ENCODE measurements at regions not wholly inside any gene's neighbourhood (a gene's known extent, or its start where the extent isn't known, plus 50 kb on each side); places are given as distances from the start of the nearest gene placed in this dataset.

DNA sequence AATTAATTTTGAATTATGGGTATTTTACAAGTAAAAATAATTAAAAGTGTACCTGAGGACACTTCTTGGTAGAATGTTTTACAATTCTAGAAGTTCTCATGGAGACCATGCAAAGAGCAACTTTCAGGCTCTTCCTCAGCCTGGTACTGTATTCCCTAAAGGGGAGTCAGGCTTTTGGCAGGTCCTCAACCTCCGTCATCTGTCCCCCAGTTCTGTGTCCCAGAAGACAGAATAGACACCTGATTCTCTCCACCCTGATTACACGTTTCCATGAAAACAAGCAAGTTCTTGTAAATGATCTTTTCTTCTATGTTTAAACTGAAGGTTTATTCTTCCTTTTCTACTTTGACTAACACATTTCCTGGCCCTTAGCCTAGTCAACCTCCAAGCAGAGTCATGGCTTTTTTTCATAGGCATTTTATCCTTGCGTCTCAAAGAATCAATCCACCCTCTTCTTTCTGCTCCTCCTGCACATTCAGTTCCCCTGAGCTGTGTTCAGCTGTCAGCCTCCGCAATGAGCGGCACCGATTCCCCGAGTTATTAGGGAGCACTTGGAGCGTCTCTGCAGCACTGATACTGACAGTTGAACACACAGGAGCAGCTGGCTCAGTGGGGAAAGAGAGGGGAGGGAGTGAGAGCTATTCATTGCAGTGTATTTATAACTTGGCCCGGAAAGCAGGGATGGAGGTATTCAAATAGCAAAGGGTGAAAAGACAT lies 1082.4 kb upstream of the MAP3K7 start:
- DNase-seq: no peak

DNA sequence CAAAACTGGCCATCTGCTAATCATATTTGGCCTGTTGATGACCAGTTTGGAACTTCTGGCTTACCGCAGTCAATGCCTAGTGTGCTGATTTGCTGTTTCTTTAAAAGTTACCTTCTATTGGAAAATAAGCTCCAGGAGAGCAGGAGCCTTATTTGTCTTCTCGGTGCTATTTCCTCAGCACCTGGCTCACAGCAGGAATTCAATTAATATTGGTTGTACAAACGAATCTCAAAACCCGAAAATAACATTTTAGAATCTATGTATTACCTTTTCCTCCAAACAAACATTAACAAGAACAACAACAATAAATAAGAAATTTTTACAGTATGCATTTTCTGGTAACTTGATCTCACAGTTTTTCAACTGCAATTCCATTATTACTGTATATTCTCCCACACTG lies 1080.7 kb upstream of the MAP3K7 start:
- no peak for DNase-seq

DNA sequence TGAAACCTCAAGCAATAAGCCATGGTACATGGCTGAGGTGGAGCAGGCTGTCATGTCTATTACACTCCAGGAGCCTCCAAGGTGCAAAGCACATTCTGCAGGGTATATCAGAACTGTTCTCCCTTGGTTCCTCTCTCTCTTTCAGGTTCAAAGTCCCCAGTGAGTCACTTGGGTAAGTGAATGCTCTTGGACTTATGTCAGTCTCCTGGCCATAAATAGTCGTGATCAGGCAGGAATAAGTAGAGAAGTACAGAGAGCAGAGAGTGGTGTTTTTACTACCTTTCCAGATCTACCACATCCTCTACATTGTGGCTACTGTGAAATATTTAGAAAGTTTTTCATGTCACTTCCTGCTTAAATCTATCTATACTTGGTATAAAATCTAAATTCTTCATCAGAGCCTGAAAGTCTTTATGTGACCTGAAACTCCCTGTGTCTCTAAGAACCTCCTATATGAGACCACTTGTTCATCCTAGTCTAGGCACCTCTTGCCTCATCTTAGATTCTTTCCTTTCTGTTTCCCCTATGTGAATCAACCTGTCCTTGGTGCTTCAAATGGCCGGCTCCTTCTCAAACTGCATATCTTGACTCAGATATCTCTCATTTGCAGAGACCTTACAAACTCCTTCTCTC lies 1077.6 kb upstream of the MAP3K7 start:
- DNase-seq: no peak

DNA sequence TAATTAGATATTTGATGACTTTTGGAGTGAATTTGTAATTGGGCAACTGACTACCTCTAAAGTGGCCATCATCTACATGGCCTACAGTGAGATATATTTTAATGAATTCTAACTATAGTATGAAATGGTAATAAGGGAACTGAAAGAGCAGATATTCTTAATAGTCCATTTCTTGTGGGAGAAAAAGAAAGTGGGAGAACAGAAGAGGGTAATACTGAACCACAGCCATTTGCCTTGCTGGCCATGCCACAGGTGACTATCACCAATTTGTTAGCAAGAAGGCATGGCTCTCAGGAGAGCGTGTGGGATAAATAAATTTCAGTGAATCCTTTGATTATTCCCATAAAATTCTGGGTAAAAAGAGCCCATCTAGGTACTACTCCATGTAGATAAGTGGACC lies 1074.0 kb upstream of the MAP3K7 start:
- DNase-seq: no peak

DNA sequence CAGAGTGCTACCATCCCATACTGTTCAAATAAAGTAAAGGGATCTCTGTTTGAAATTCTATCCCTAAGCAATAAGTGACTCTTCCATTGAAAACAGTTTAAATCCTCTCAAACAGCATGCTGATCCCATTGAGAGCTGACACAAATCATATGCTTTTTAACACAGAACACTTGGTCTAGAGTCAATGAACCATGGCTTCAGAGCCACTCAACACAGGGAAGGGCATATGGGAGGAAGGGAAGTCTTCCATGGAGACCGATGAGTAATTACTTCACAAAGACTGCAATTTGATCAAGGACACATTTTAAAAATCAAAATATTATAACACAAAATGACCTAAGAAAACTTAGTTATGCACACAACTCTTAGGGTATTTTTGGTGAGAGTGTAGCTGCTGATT lies 1073.0 kb upstream of the MAP3K7 start:
- no peak for DNase-seq

DNA sequence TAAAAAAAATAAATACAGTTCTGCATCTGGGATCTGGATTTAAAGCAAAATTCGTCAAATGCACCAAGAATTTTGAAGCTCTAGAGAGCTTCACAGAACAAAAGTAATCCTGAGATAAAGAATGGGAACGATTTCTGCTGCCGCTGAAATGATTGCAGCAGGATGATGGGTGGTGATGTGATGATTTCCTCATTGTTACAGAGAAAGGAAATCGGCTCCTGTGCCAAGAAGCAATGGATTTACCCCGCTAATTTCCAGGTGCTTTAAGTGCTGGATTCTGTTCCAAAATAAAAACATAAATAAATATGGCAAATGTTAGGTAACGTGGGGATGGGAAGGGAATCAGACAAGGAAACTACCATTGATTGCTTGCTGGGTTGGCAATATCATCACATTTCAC lies 1067.9 kb upstream of the MAP3K7 start:
- no peak for DNase-seq

DNA sequence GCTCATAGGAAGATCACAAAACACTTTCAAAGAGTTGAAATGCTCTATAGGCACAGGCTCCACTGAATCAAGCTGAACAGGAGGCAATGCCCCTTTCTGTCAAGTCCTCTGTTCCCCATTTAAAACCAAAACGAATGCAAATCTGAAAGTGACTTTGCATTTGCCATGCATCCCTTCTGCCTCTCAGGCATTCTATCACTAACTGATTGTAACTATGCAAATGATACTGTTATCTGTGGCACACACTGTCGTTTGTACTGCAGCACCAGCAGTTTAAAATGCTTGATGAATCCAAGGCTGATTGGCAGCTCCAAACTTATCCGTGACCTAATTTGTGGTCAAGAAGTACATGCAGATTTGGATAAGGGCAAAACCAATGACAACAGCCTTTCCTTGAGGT lies 1067.5 kb upstream of the MAP3K7 start:
- no peak for DNase-seq

DNA sequence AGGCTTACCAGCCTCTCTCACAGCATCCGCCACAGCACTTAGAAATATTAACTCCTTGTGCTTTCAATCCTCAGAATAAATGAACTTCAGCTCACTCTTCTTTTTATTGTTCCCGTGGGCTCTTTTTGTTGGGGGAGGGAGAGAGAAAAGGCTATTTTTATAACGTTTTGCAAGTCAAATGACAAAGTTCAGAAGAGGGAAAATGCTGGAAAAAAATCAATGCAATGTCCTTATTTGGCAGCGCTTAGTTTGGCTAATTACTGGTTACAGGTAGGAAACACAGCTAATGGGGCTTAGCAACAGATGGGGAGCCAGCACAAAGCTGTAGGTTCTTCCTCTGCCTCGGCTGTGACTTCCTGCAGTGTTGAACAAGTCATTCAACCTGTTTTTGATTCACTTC lies 1067.0 kb upstream of the MAP3K7 start:
- peak; percentile 31 for DNase-seq

DNA sequence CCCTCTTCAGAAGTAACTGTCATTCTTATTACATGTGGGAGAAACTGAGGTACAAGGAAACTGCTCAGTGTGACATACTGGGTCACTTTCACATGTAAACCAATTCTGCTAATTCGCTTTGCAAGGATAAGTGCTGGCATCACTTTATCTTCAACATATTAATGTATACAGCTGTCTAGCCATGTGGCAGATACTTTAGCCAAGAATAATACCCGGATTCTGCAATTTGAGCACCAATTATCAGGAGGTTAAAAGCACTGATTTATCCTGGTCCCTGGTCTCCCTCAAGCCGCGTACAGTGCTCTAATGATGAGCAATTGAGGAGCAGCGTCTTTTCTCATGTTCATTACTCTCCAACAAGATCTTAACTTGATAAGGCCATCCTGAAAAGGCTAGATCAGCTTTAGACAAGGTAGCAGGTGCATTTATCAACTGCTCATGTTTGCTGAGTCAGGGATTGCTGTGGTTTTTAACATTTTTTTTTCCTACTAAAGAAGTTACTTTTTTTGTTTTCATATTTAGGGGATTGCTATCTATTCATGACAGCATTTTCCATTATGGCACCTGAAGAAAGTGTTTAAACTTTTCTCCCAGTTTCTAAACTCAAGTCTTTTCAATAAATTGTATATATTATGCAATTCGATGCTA lies 1066.3 kb upstream of the MAP3K7 start:
- DNase-seq: peak; percentile 71

DNA sequence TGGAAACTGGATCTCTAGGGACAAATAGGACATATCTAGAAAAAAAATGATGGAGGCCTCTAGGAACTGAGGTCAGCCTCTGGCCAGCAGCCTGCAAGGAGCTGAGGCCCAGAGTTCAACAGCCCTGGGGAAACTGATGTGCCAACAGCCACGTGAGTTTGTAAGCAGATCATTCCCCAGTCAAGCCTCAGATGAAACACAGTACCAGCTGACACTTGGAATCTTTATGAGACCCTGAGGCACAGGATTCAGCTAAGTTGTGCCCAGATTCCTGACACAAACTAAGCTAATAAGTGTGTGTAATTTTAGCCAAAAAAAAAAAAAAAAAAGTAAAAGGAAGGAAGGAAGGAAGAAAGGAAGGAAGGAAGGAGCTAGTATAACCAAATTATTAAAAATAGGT lies 1059.8 kb upstream of the MAP3K7 start:
- DNase-seq: no peak

DNA sequence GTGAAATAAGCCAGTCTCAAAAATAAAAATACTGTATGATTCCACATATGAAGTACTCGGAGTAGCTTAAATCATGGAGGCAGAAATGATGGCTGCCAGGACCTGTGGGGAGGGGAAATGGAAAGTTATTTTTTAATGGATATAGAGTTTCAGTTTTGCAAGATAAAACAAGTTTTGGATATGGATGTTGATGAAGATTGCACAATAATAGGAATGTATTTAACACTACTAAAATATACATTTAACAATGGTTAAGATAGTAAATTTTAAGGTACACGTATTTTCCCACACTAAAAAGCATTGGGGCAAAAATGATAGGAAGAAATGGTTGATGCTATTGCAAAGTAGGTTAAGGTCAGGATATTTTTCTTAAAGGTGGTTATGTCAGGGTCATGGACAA lies 1058.9 kb upstream of the MAP3K7 start:
- DNase-seq: no peak

DNA sequence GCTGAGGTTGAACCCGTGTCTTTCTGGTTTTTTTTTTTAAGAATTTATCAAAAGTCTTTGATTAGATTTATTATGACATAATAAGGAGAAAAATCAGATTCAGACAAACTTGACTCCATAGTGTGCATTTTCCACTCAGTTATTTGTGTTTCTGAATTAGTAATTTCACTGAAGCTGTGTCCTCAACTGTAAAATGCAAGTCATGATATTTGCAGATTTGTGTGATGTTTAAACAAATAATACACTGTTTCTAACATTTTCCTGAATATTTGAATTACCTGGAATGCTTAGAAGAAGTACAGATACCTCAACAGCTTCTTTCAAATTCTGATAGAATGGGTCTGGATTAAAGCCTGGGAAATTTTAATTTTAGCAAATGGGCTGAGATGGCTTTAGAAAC lies 1050.3 kb upstream of the MAP3K7 start:
- no peak for DNase-seq

DNA sequence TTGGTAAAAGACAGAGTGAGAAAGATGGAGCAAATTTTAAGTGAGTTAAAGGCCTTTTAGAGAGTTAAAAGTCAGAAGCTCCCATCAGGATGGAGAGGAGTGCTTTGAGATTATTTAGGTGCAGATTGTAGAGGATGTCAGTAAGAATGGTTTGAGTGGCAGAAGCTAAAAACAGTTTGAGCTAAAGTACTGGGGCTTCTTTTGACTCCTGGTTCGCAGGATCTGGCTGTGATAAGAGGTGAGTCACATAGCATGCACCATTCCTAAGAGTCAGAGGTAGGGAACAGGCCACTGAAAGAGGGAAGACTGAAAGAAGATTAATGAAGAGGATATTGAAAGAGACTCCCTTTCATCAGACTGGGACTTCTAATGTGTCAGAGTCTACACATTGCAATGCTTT lies 1047.9 kb upstream of the MAP3K7 start:
- DNase-seq: no peak

DNA sequence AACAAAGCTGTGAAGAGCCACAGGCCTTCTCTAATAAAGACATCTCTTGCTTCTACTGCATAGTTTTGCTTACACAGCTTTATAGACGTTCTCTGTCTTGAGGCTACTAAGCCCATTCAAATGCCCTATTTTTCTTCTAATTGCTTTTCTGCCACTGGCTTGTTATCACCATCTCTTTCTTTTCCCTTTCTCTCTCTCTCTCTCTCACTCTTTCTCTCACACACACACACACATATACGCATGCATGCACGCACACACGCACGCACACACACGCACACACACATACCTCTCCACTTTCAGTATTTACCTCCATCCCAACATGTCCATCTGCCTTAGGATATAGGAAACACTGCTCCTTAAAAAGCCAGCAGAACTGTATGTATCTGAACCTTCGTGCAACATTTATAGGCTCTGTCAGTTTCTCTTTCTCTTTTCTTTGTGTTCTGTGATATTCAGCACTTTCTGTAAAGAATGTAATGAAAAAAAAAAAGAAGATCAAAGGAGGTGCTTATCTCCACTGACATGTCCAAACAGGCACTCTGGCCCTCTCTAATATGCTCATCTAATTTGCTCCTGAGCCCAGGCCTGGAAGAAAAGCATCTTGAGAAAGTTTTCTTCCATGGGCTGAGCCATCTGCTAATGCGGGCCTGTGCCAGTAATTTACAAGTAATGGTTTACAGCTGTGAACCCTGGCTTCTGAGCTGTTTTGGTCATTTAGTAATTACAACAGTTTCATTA lies 1046.7 kb upstream of the MAP3K7 start:
- DNase-seq: peak; percentile 73

DNA sequence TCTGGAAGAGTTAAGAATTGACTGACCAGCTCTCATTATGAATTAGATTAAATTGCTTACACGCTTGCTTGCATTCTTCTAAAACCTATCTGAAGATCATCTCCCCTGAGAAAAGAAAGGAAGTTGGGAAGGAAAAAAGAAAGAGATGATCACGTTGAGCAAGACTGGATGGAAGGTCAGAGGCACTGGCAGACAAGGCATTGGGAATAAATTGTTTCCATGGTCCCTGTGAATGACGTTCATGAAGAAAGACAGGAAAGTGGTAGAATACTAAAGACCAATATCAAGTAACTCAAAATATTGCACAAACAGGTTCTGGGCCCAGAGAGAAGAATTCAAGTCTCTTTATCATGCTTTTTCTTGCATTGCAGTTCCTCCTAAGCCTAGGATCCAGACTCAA lies 1045.4 kb upstream of the MAP3K7 start:
- no peak for DNase-seq

DNA sequence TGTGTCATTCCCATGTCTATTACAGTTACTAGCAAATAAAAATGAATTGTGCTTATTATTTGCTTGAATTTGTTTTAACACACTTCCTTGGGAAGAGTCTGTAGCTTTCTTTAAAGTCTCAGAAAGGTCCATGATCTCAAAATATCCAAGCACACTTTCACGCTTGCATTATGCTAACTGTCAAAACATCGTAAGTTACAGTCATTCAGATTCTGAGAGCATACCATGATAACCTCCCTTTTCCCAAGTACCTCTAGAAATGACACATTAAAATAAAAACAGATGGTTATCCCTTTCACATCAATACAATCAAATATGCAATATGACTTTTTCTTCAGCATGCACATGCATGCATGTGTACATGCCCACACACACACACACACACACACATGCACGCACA lies 1044.4 kb upstream of the MAP3K7 start:
- no peak for DNase-seq

DNA sequence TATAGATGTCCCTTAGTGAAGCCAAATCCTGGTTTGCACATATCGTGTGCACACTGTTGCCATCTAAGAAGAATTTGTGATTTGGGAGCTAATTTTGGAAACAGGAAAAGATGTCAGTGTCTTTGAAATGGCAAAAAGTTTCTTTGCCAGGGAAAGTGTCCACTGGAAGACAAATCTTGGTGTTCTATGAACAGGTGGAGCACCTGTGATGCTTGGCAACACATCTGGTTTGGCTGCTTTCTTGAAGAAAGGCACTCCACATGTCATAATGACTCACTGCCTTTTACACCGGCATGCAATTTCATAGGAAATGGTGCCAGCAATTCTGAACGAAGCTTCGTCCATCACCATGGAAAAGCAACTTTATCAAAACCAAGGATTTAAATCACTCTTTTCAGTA lies 1040.0 kb upstream of the MAP3K7 start:
- DNase-seq: no peak

DNA sequence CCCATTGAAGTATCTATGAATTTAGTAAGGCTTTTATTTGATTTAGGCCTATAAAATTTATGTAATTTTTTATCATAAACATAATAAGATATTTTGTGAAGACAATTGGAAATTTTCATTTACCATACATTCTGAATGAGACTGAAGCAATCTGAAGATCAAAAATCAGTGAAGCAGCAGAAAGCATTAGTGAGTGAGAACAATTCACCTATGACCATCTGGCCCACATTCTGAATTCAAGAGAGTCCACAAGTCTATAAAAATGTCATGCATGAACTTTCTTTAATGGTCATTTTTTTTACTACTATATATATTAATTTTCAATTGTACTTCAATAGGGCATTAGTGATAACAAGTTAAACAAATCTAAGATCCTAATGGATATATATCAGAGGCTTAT lies 1026.6 kb upstream of the MAP3K7 start:
- peak; percentile 22 for DNase-seq

DNA sequence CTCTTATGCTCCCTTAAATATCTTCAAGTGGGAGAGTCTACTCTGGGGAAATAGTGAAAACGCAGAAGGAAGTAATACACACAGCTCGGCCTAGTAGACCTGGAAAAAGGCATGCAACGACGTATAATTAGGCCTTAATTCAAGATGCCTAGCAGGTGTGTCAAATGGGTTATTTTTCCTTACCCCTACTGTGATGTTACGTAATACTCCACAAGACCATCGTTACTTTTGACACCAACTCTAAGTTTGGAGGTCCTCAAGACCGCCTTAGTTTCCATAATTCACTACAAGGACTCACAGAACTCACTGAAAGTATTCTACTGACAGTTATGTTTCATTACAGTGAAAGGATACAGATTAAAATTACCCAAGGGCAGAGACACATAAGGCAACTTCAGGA lies 1024.3 kb upstream of the MAP3K7 start:
- no peak for DNase-seq

DNA sequence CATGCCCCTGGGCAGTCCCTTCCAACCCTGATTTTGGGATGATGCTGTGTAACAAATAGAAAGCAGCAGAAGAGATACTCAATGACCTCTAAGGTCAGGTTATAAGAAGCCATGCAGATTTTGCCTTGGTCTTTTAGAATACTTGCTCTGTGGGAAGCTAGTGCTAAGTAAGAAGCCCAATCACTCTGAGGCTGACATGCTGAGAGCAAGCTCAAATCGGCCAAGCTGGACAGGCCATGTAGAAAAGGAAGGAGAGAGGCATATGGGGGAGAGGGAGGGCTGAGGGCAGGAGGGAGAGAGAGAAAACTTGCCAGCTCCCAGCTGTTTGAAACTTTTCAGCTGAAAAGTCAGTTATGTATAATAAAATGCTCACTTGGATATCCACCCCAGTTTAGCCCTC lies 1021.6 kb upstream of the MAP3K7 start:
- DNase-seq: no peak

DNA sequence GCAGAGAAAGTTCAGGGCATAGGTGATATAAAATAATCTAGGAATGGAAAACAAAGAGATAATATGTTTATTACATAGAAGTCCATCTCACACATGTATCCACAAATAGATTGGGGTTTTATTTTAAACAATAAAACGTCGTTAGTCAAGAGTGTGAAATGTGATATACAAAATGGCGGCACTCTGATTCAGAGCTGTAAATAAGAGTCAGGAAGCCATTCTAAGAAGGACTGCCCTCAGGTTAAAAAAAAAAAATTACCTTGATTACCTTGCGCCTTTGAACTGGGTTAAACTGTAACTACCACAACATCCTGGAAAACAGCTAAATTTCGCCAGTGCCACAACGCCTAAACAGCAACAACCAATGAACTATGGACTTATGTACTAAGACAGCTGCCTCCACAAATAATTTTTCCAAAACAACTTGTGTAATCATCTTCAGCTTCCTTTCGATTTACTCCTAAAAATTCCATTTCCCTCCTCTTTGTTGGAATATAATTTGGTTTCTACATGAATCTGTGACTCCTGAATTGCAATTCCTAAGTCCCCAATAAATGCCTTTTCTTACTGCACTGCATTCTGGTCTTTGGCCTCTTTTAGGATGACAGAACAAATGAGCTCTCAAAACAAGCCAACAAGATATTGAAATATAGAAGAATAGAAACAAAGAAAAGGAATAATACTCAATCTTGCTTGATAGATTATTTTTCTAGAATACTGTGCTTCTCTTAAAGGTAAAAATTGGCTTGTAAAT lies 1019.5 kb upstream of the MAP3K7 start:
- DNase-seq: no peak

DNA sequence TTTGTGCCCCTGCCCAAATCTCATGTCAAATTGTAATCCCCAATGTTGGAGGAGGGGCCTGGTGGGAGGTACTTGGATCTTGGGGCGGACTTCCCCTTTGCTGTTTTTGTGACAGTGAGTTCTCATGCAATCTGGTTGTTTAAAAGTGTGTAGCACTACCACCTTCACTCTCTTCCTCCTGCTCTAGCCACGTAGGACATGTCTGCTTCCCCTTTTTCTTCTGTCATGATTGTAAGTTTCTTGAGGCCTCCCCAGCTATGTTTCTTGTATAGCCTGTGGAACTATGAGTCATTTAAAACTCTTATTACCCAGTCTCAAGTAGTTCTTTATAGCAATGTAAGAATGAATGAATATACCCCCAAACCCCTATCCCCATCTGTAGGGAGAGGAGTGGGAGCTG lies 1013.7 kb upstream of the MAP3K7 start:
- no peak for DNase-seq

DNA sequence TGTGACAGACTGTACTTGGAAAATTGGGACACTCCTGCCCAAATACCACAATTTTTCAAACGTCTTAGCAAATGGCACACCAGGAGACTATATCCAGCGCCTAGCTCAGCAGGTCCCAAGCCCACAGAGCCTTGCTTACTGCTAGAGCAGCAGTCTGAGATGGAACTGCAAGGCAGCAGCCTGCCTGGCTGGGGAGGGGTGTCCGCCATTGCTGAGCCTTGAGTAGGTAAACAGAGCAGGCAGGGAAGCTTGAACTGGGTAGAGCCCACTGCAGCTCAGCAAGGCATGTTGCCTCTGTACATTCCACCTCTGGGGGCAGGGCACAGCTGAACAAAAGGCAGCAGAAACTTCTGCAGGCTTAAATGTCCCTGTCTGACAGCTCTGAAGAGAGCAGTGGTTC lies 1003.3 kb upstream of the MAP3K7 start:
- DNase-seq: no peak
